Stomach (tissue), 8 donors: ENCODE measurements at regions not wholly inside any gene's neighbourhood (a gene's known extent, or its start where the extent isn't known, plus 50 kb on each side); places are given as distances from the start of the nearest gene placed in this dataset.
A peak's percentile ranks its signal among the peaks of the same experiment; 100 is the strongest.

Source experiments
- DNase-seq, 2 donors: peaks; one replicate each; pipeline versions ENCODE4 v3.0.0 to v3.0.0-alpha.2; 2013 to 2019
- H3K27ac ChIP-seq, 5 donors: fragments of 200-600 bp in 4 of 5; sonication (generic) in 4 of 5; one replicate each; pipeline ENCODE4 v1.5.1; 2013 to 2019; ENCODE audit warnings: mild to moderate bottlenecking in 1 of 5, moderate library complexity in 1 of 5
- H3K27me3 ChIP-seq, 3 donors: fragments of 200-600 bp; sonication (generic); one replicate each; pipeline ENCODE4 v1.5.1; 2017 to 2019; ENCODE audit warnings: mixed run types in 1 of 3
- H3K36me3 ChIP-seq, 4 donors: fragments of 200-600 bp; sonication (generic); 1 replicate in 3 of 4; 2 replicates in 1 of 4; pipeline ENCODE4 v1.5.1; 2016 to 2019
- H3K4me1 ChIP-seq, 4 donors: fragments of 200-600 bp; sonication (generic); one replicate each; pipeline ENCODE4 v1.5.1; 2016 to 2019
- H3K4me3 ChIP-seq, 4 donors: fragments of 200-600 bp; sonication (generic) in 3 of 4; one replicate each; pipeline ENCODE4 v1.5.1; 2016 to 2019; ENCODE audit warnings: mild to moderate bottlenecking in 1 of 4
- H3K9me3 ChIP-seq, 4 donors: fragments of 200-600 bp; sonication (generic); one replicate each; pipeline ENCODE4 v1.5.1; 2016 to 2019
- CTCF ChIP-seq, 7 experiments: fragments of 450-650 bp in 4 of 7; fragments of 200-600 bp in 3 of 7; sonication (generic) in 3 of 7; IDR thresholded peaks; one replicate each; pipeline ENCODE4 v1.5.1; 2016 to 2019; ENCODE audit warnings: antibody characterized with exemption in 7 of 7, control low read depth in 2 of 7, mild to moderate bottlenecking in 1 of 7
- EP300 ChIP-seq: sonication (generic); formaldehyde crosslinking; IDR thresholded peaks from one replicate; pipeline ENCODE4 v1.6.1; 2017; ENCODE audit warnings: antibody characterized with exemption
- POLR2A ChIP-seq, 4 donors: fragments of 450-650 bp; IDR thresholded peaks; one replicate each; pipeline ENCODE4 v1.6.1; 2016; ENCODE audit warnings: antibody characterized with exemption in 4 of 4, control low read depth in 2 of 4, mild to moderate bottlenecking in 1 of 4, moderate library complexity in 1 of 4
- POLR2AphosphoS5 ChIP-seq, 3 donors: sonication (generic); formaldehyde crosslinking; IDR thresholded peaks; one replicate each; pipeline ENCODE4 v1.6.1; 2016; ENCODE audit warnings: antibody characterized with exemption in 3 of 3
- WGBS, 5 donors: extraction: QIAGEN DNeasy Blood & Tissue Kit in 3 of 5; methylation state at CpG; one replicate each; pipeline versions ENCODE4 v1.1.5 to v1.1.7; 2013 to 2018; 5-methylcytosine and 5-hydroxymethylcytosine counted together
- intact Hi-C: fragments of 100-400 bp; cut with DNase I; formaldehyde crosslinking; loops from one replicate; pipeline ENCODE4 v1.15.1; 2023; ENCODE audit warnings: low total_unique reads
- donor health status: healthy with polysubstance abuse.
- donor health status: Bipolar disorder and iron deficiency.
- donor health status: healthy.

- H3K36me3 ChIP-seq, result no peaks in the 10 kb centered on the region
- H3K27ac ChIP-seq, result no peak overlapping the region
- WGBS, 5 donors, result 52 to 67% (median 58%) methylated on average over 4 of the region's 4 CpGs
- H3K4me1 ChIP-seq, result peaks cover 0 to 10% (median 2%) of the 10 kb centered on the region in 4 donors
- TF ChIP-seq CTCF (IDR thresholded peaks at IDR 0.05) (no peak), EP300 (no peak), POLR2AphosphoS5 (IDR thresholded peaks at IDR 0.05) (no peak), POLR2A (IDR thresholded peaks at IDR 0.05) (no peak)
- intact Hi-C loops, result no loop called here
- no peak for DNase-seq
- no peaks in the 10 kb centered on the region for H3K9me3 ChIP-seq
- peaks cover 0 to 11% (median 0%) of the 10 kb centered on the region in 3 donors for H3K27me3 ChIP-seq
- no peak overlapping the region for H3K4me3 ChIP-seq
These were observed 93.0 kb upstream of the ZFHX3 start for GRCh38 chr16:73140929-73141328.

- H3K27ac ChIP-seq, result no peak overlapping the region
- DNase-seq, result no peak
- WGBS, 5 donors, result 74 to 80% (median 78%) methylated on average over 7 of the region's 7 CpGs
- no peaks in the 10 kb centered on the region for H3K36me3 ChIP-seq
- no peaks in the 10 kb centered on the region for H3K27me3 ChIP-seq
- H3K4me1 ChIP-seq, result no peaks in the 10 kb centered on the region
- no peak overlapping the region for H3K4me3 ChIP-seq
- TF ChIP-seq EP300, result no peak
- TF ChIP-seq POLR2AphosphoS5 (IDR thresholded peaks at IDR 0.05), result no peak
- TF ChIP-seq CTCF (IDR thresholded peaks at IDR 0.05), result no peak
- no peak for TF ChIP-seq POLR2A (IDR thresholded peaks at IDR 0.05)
- intact Hi-C loops, result no loop called here
- peaks cover 0 to 6% (median 0%) of the 10 kb centered on the region in 4 donors for H3K9me3 ChIP-seq
These were observed 83.4 kb upstream of the ZFHX3 start for GRCh38 chr16:73131156-73131862.

- Histone ChIP-seq H3K4me1 (no peaks in the 10 kb centered on the region), H3K9me3 (peaks cover 0 to 6% (median 0%) of the 10 kb centered on the region in 4 donors), H3K27ac (no peak overlapping the region), H3K4me3 (no peak overlapping the region), H3K27me3 (no peaks in the 10 kb centered on the region), H3K36me3 (no peaks in the 10 kb centered on the region)
- no peak for DNase-seq
- TF ChIP-seq POLR2AphosphoS5 (IDR thresholded peaks at IDR 0.05), result no peak
- no peak for TF ChIP-seq CTCF (IDR thresholded peaks at IDR 0.05)
- no peak for TF ChIP-seq POLR2A (IDR thresholded peaks at IDR 0.05)
- no peak for TF ChIP-seq EP300
- WGBS, 5 donors, result 91 to 93% (median 91%) methylated on average over 13 of the region's 13 CpGs
- intact Hi-C loops, result no loop called here
These were observed 81.5 kb upstream of the ZFHX3 start for GRCh38 chr16:73129455-73129854.

- Histone ChIP-seq H3K9me3 (peaks cover 0 to 6% (median 0%) of the 10 kb centered on the region in 4 donors), H3K36me3 (no peaks in the 10 kb centered on the region), H3K27me3 (no peaks in the 10 kb centered on the region), H3K27ac (no peak overlapping the region), H3K4me1 (no peaks in the 10 kb centered on the region), H3K4me3 (no peak overlapping the region)
- DNase-seq, result no peak
- TF ChIP-seq POLR2A (IDR thresholded peaks at IDR 0.05) (no peak), CTCF (IDR thresholded peaks at IDR 0.05) (no peak), POLR2AphosphoS5 (IDR thresholded peaks at IDR 0.05) (peak in 2 of 3 donors; percentile 14 to 22), EP300 (no peak)
- intact Hi-C loops, result no loop called here
- 65 to 80% (median 76%) methylated on average over 6 of the region's 6 CpGs for WGBS, 5 donors
These were observed 78.6 kb upstream of the ZFHX3 start for GRCh38 chr16:73126525-73126853.
